Ishikawa (cell line): ENCODE measurements at regions not wholly inside any gene's neighbourhood (a gene's known extent, or its start where the extent isn't known, plus 50 kb on each side); places are given as distances from the start of the nearest gene placed in this dataset.

Source experiments
- CEBPB ChIP-seq: IDR thresholded peaks from 2 replicates; pipeline ENCODE4 v1.6.1; 2012
- CREB1 ChIP-seq: IDR thresholded peaks from 2 replicates; pipeline ENCODE4 v1.6.1; 2012; ENCODE audit warnings: low read depth
- EP300 ChIP-seq: IDR thresholded peaks from 2 replicates; pipeline ENCODE4 v1.6.1; 2012; ENCODE audit warnings: borderline replicate concordance
- MAX ChIP-seq: IDR thresholded peaks from 2 replicates; pipeline ENCODE4 v1.6.1; 2012
- RAD21 ChIP-seq: IDR thresholded peaks from 2 replicates; pipeline ENCODE4 v1.6.1; 2012; ENCODE audit warnings: low read depth
- REST ChIP-seq: IDR thresholded peaks from 2 replicates; pipeline ENCODE4 v1.6.1; 2012; ENCODE audit warnings: low read depth, mild to moderate bottlenecking
- TAF1 ChIP-seq: IDR thresholded peaks from 2 replicates; pipeline ENCODE4 v1.6.1; 2012; ENCODE audit warnings: low read depth, mild to moderate bottlenecking
- TCF12 ChIP-seq: IDR thresholded peaks from 2 replicates; pipeline ENCODE4 v1.6.1; 2012; ENCODE audit warnings: low read depth
- TEAD4 ChIP-seq: IDR thresholded peaks from 2 replicates; pipeline ENCODE4 v1.6.1; 2012
- USF1 ChIP-seq: IDR thresholded peaks from 2 replicates; pipeline ENCODE4 v1.6.1; 2012
- YY1 ChIP-seq: IDR thresholded peaks from 2 replicates; pipeline ENCODE4 v1.6.1; 2012; ENCODE audit warnings: low read depth
- ZBTB7A ChIP-seq: IDR thresholded peaks from 2 replicates; pipeline ENCODE4 v1.6.1; 2012; ENCODE audit warnings: low read depth

GRCh38 chr4:27662426-27662825, 801.8 kb downstream of the STIM2 start:
- no peak for TF ChIP-seq REST
- TF ChIP-seq YY1, result no peak
- TF ChIP-seq TCF12, result no peak
- no peak for TF ChIP-seq CEBPB
- TF ChIP-seq USF1, result no peak
- no peak for TF ChIP-seq TAF1
- TF ChIP-seq EP300, result no peak
- TF ChIP-seq MAX, result no peak
- no peak for TF ChIP-seq TEAD4
- TF ChIP-seq CREB1, result no peak
- no peak for TF ChIP-seq ZBTB7A
- TF ChIP-seq RAD21, result no peak
